ENCODE measurements at regions not wholly inside any gene's neighbourhood (a gene's known extent, or its start where the extent isn't known, plus 50 kb on each side); places are given as distances from the start of the nearest gene placed in this dataset.

- no peaks in the 10 kb centered on the region for H3K36me3 ChIP-seq (ENCODE audit: control insufficient read depth, insufficient read depth, low read length)
- TF ChIP-seq CTCF (IDR thresholded peaks at IDR 0.05; ENCODE audit: insufficient read depth, low read length, severe bottlenecking), result no peak
- DNase-seq (ENCODE audit: low read depth) (no peak), FAIRE-seq (no peak)
- H3K4me3 ChIP-seq (ENCODE audit: low read depth, low read length), result no peak overlapping the region
- peaks cover 10% of the 10 kb centered on the region for H3K27me3 ChIP-seq (ENCODE audit: control insufficient read depth, insufficient read depth, low read length)
These were observed 52.9 kb upstream of the SHH start for GRCh38 chr7:155864991-155865690.

GRCh38 chr7:155864271-155864985, 52.2 kb upstream of the SHH start:
- no peak for TF ChIP-seq CTCF (IDR thresholded peaks at IDR 0.05; ENCODE audit: insufficient read depth, low read length, severe bottlenecking)
- DNase-seq (ENCODE audit: low read depth) (no peak), FAIRE-seq (no peak)
- Histone ChIP-seq H3K4me3 (ENCODE audit: low read depth, low read length) (no peak overlapping the region), H3K27me3 (ENCODE audit: control insufficient read depth, insufficient read depth, low read length) (peaks cover 10% of the 10 kb centered on the region), H3K36me3 (ENCODE audit: control insufficient read depth, insufficient read depth, low read length) (no peaks in the 10 kb centered on the region)

- no peak for TF ChIP-seq CTCF (IDR thresholded peaks at IDR 0.05; ENCODE audit: insufficient read depth, low read length, severe bottlenecking)
- FAIRE-seq (no peak), DNase-seq (ENCODE audit: low read depth) (no peak)
- Histone ChIP-seq H3K36me3 (ENCODE audit: control insufficient read depth, insufficient read depth, low read length) (no peaks in the 10 kb centered on the region), H3K4me3 (ENCODE audit: low read depth, low read length) (no peak overlapping the region), H3K27me3 (ENCODE audit: control insufficient read depth, insufficient read depth, low read length) (peaks cover 10% of the 10 kb centered on the region)
These were observed 51.5 kb upstream of the SHH start for GRCh38 chr7:155863721-155864151.

- peak; percentile 51 for TF ChIP-seq CTCF (IDR thresholded peaks at IDR 0.05; ENCODE audit: insufficient read depth, low read length, severe bottlenecking)
- Histone ChIP-seq H3K4me3 (ENCODE audit: low read depth, low read length) (no peak overlapping the region), H3K27me3 (ENCODE audit: control insufficient read depth, insufficient read depth, low read length) (peaks cover 10% of the 10 kb centered on the region), H3K36me3 (ENCODE audit: control insufficient read depth, insufficient read depth, low read length) (no peaks in the 10 kb centered on the region)
- FAIRE-seq (no peak), DNase-seq (ENCODE audit: low read depth) (peak; percentile 78)
These were observed 50.0 kb upstream of the SHH start for GRCh38 chr7:155862123-155862892.

Measured in bronchial epithelial cell (primary cell).